GM12891 (cell line): ENCODE measurements at regions not wholly inside any gene's neighbourhood (a gene's known extent, or its start where the extent isn't known, plus 50 kb on each side); places are given as distances from the start of the nearest gene placed in this dataset.

Source experiments
- PAX5 ChIP-seq: IDR thresholded peaks from 2 replicates; pipeline ENCODE4 v1.6.1; 2011; ENCODE audit warnings: low read length, moderate library complexity, mild to moderate bottlenecking; ENCODE audit not compliant: insufficient read depth, severe bottlenecking
- POLR2A ChIP-seq: IDR thresholded peaks from 2 replicates; pipeline ENCODE4 v1.6.1; 2011; ENCODE audit warnings: low read depth, low read length, control low read depth
- POLR2AphosphoS5 ChIP-seq: IDR thresholded peaks from 2 replicates; pipeline ENCODE4 v1.6.1; 2011; ENCODE audit warnings: low read depth, low read length, control low read depth
- SPI1 ChIP-seq: IDR thresholded peaks from 2 replicates; pipeline ENCODE4 v1.6.1; 2011; ENCODE audit warnings: low read depth, low read length, control low read depth
- TAF1 ChIP-seq: IDR thresholded peaks from 2 replicates; pipeline ENCODE4 v1.6.1; 2011; ENCODE audit warnings: low read depth, low read length, control low read depth

DNA sequence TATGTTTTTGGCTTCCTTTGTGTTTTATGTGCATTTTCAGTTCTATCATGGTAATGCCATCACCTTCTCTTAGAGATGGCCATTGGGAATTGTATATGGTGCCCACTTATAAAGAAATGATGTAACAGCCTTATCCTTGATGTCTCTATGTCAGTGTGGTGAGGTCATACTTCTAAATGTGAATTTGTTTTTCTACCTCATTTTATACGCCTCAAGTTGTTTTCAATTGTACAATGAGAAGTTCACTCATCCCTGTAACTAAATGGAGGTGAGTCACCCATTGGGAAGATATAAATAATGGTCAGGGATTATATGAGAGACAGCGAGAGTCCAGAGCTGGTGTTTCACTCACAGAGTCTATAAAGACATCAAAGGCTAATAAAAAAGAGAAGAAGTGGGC, 402.4 kb downstream of the AGTPBP1 start:
- TF ChIP-seq POLR2A (no peak), TAF1 (no peak), POLR2AphosphoS5 (no peak), SPI1 (no peak), PAX5 (no peak)
